ENCODE measurements at regions not wholly inside any gene's neighbourhood (a gene's known extent, or its start where the extent isn't known, plus 50 kb on each side); places are given as distances from the start of the nearest gene placed in this dataset.

DNA sequence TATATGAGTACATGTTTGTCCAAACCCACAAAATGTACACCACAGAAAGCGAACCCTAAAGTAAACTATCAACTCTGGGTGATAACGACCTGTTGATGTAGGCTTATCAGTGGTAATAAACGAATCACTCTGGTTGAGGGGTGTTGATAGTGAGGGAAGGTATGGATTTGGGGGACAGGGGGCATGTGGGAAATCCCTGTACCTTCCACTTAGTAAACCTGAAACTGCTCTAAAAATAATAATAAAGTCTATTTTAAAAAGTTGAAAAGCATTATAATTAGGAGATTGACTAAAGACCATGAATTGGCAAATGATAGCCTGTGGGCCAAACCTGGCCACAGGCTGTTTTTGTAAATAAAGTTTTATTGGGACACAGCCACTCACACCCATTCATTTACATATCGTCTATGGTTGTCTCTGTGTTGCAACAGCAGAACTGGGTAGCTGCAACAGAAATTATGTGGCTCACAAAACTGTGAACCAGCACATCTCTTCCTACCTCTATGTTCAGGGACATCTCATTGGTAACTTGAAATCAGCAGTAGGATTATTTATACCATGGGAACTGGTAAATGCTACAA lies 85.5 kb upstream of the CDYL2 start:
- H3K27me3 ChIP-seq, result no peaks in the 10 kb centered on the region
- WGBS, 2 donors, result 85 to 86% methylated on average over 4 of the region's 4 CpGs
- H3K4me3 ChIP-seq, result no peak overlapping the region
- H3K27ac ChIP-seq, result no peak overlapping the region
- no peaks in the 10 kb centered on the region for H3K4me1 ChIP-seq
- H3K36me3 ChIP-seq, result no peaks in the 10 kb centered on the region
- TF ChIP-seq, protein P1, sequence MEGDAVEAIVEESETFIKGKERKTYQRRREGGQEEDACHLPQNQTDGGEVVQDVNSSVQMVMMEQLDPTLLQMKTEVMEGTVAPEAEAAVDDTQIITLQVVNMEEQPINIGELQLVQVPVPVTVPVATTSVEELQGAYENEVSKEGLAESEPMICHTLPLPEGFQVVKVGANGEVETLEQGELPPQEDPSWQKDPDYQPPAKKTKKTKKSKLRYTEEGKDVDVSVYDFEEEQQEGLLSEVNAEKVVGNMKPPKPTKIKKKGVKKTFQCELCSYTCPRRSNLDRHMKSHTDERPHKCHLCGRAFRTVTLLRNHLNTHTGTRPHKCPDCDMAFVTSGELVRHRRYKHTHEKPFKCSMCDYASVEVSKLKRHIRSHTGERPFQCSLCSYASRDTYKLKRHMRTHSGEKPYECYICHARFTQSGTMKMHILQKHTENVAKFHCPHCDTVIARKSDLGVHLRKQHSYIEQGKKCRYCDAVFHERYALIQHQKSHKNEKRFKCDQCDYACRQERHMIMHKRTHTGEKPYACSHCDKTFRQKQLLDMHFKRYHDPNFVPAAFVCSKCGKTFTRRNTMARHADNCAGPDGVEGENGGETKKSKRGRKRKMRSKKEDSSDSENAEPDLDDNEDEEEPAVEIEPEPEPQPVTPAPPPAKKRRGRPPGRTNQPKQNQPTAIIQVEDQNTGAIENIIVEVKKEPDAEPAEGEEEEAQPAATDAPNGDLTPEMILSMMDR (IDR thresholded peaks at IDR 0.05), result no peak
- TF ChIP-seq POLR2A (IDR thresholded peaks at IDR 0.05) (no peak), EP300 (IDR thresholded peaks at IDR 0.05) (no peak)
- no peaks in the 10 kb centered on the region for H3K9me3 ChIP-seq
- DNase-seq (ENCODE audit: low spot score in 2 of 2), result no peak

DNA sequence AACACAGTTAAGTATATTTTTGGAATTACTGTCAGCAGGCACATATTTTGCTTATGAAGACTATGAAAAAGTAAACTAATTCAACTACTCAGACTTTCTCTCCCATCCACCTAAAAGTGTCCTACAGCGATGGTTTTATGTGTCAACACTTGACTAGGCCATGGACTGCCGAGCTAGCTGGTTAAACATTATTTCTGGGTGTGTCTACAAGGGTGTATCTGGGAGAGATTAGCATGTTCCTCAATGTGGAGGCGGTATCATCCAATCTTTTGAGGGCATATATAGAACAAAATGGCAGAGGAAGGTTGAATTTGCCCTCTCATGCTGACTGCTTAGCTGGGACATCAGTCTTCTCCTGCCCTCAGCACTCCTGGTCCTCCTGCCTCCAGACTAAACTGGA lies 82.7 kb upstream of the CDYL2 start:
- Histone ChIP-seq H3K4me3 (no peak overlapping the region), H3K36me3 (no peaks in the 10 kb centered on the region), H3K27ac (no peak overlapping the region), H3K4me1 (no peaks in the 10 kb centered on the region), H3K27me3 (no peaks in the 10 kb centered on the region), H3K9me3 (no peaks in the 10 kb centered on the region)
- TF ChIP-seq POLR2A (IDR thresholded peaks at IDR 0.05) (no peak), EP300 (IDR thresholded peaks at IDR 0.05) (no peak)
- TF ChIP-seq, protein P1 (IDR thresholded peaks at IDR 0.05), result no peak
- no peak for DNase-seq (ENCODE audit: low spot score in 2 of 2)
- 87 to 93% methylated on average over 3 of the region's 3 CpGs for WGBS, 2 donors

DNA sequence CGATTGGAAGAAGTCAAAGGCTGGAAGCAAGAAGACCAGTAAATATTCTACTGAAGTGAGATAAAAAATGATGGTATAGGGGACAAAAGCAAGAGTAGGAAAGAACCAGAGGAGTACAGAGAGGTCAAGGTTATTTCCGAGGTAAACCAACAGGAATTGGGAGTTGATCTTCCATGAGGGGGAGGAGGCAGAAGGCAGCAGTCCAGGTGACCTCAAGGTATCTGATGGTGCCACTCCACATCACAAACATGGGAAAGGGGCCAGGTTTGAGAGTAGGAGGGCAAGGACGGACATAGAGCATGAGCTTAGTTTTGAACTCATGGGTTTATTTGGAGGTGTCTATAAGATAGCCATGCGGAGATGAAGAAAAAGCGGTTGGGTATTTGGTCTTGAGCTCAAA lies 79.4 kb upstream of the CDYL2 start:
- Histone ChIP-seq H3K4me1 (no peaks in the 10 kb centered on the region), H3K36me3 (no peaks in the 10 kb centered on the region), H3K4me3 (no peak overlapping the region), H3K27ac (no peak overlapping the region), H3K9me3 (no peaks in the 10 kb centered on the region), H3K27me3 (no peaks in the 10 kb centered on the region)
- no peak for DNase-seq (ENCODE audit: low spot score in 2 of 2)
- no peak for TF ChIP-seq POLR2A (IDR thresholded peaks at IDR 0.05)
- TF ChIP-seq, protein P1 (IDR thresholded peaks at IDR 0.05), result no peak
- no peak for TF ChIP-seq EP300 (IDR thresholded peaks at IDR 0.05)
- 87 to 91% methylated on average over 5 of the region's 5 CpGs for WGBS, 2 donors

DNA sequence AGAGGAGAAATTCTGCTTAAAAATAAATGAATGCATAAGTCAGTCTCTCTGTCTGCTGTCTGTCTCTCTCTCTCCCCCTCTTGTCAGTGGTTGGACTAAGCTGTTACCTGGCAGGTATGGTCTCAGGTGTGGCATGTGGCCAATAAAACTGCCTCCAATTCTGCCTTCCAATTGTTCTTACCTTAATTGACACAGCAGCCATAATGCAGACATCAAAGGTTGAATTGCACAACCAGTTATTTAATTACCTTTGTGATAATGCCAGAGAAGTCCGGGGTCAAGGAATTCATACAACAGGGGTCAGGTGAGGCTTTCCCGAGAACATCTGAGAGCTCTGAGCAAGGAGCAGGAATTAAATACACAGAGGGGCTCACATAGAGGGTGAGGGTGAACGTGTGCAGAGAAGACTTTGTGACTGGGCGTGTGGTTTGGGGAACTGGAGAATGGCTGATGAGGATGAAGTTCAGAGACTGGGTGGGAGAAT lies 78.8 kb upstream of the CDYL2 start:
- Histone ChIP-seq H3K9me3 (no peaks in the 10 kb centered on the region), H3K4me3 (no peak overlapping the region)
- TF ChIP-seq, protein P1 (IDR thresholded peaks at IDR 0.05), result no peak

DNA sequence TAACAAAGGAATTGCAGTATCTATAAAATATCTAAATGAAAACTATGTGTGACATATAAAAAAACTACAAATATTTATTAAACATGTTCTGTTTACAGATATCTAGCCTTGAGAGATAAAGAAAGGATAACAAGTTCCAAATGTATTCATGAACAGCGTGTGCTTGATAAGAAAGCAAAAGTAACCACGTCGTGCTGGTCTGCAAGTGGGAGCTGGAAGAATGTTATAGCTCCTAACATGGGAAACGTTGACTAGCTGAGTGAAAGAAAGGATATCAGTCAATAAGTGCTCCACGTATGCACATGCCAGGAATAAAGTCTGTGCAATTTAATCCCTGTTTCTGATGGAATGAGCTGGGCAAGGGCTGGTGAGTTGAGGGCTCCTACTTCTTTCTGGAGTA lies 71.2 kb upstream of the CDYL2 start:
- no peaks in the 10 kb centered on the region for H3K27me3 ChIP-seq
- DNase-seq (ENCODE audit: low spot score in 2 of 2), result no peak
- no peak overlapping the region for H3K4me3 ChIP-seq
- 39 to 45% methylated on average over 5 of the region's 5 CpGs for WGBS, 2 donors
- TF ChIP-seq, protein P1 (IDR thresholded peaks at IDR 0.05), result no peak
- no peak for TF ChIP-seq EP300 (IDR thresholded peaks at IDR 0.05)
- no peak for TF ChIP-seq POLR2A (IDR thresholded peaks at IDR 0.05)
- H3K36me3 ChIP-seq, result no peaks in the 10 kb centered on the region
- no peaks in the 10 kb centered on the region for H3K9me3 ChIP-seq
- no peak overlapping the region for H3K27ac ChIP-seq
- H3K4me1 ChIP-seq, result no peaks in the 10 kb centered on the region

More for the DNA sequence above, 78.8 kb upstream of the CDYL2 start:
- Histone ChIP-seq H3K27ac (no peak overlapping the region), H3K36me3 (no peaks in the 10 kb centered on the region), H3K27me3 (no peaks in the 10 kb centered on the region), H3K4me1 (no peaks in the 10 kb centered on the region)
- no peak for DNase-seq (ENCODE audit: low spot score in 2 of 2)
- 64 to 81% methylated on average over 4 of the region's 4 CpGs for WGBS, 2 donors

Measured in tibial nerve (tissue), 4 donors.